IMR-90 (cell line): ENCODE measurements at regions not wholly inside any gene's neighbourhood (a gene's known extent, or its start where the extent isn't known, plus 50 kb on each side); places are given as distances from the start of the nearest gene placed in this dataset.

Source experiments
- ATAC-seq: fragments of 200-7000 bp; cut with Tn5 transposase; 2 replicates; pipeline ENCODE4 v1.9.1; 2020; ENCODE audit warnings: low read depth, mild to moderate bottlenecking, moderate library complexity
- BruUV-seq: library from RNA; stranded (reverse); fragments of 400-500 nt; replicated peaks from 2 replicates; lab custom pipeline; 2021; lab: Mats Ljungman, UMichigan
- CTCF ChIA-PET: fragments of 300-600 bp; formaldehyde crosslinking; extraction: SDS; loops from one replicate; lab custom pipeline; 2021; ENCODE audit warnings: antibody characterized with exemption; lab: Yijun Ruan, JAX
- POLR2A ChIA-PET: fragments of 300-600 bp; sonication (Branson Sonifier 250); formaldehyde crosslinking; loops from one replicate; lab custom pipeline; 2022; ENCODE audit warnings: antibody characterized with exemption; ENCODE audit not compliant: unreplicated experiment; lab: Charles Lee
- DNase-seq: peaks from one replicate; pipeline ENCODE4 v3.0.0; 2013
- H2AFZ ChIP-seq: replicated peaks from 2 replicates; pipeline ENCODE3; 2013; ENCODE audit warnings: low read length, mild to moderate bottlenecking; ENCODE audit not compliant: poor library complexity
- H2AK5ac ChIP-seq: 2 replicates; pipeline ENCODE4 v1.6.1; 2013; ENCODE audit warnings: low read depth, low read length, inconsistent platforms
- H2AK9ac ChIP-seq: replicated peaks from 2 replicates; pipeline ENCODE3; 2013; ENCODE audit warnings: mild to moderate bottlenecking, low read depth, low read length, moderate library complexity; ENCODE audit not compliant: poor library complexity
- H2BK120ac ChIP-seq: 2 replicates; pipeline ENCODE4 v1.6.1; 2013; ENCODE audit warnings: low read depth, low read length, inconsistent platforms
- H2BK15ac ChIP-seq: 3 replicates; pipeline ENCODE4 v1.6.1; 2013; ENCODE audit warnings: low read depth, low read length, inconsistent platforms
- H2BK20ac ChIP-seq: 2 replicates; pipeline ENCODE4 v1.6.1; 2013; ENCODE audit warnings: low read depth, mild to moderate bottlenecking, inconsistent platforms, low read length, moderate library complexity
- H2BK5ac ChIP-seq: 2 replicates; pipeline ENCODE4 v1.6.1; 2013; ENCODE audit warnings: mild to moderate bottlenecking, low read depth, low read length, inconsistent platforms; ENCODE audit not compliant: poor library complexity, severe bottlenecking
- H3K14ac ChIP-seq: replicated peaks from 2 replicates; pipeline ENCODE4 v1.6.1; 2013; ENCODE audit warnings: low read depth, low read length, inconsistent platforms
- H3K18ac ChIP-seq: 2 replicates; pipeline ENCODE4 v1.6.1; 2013; ENCODE audit warnings: low read depth, low read length, control low read depth
- H3K23ac ChIP-seq: 2 replicates; pipeline ENCODE4 v1.6.1; 2013; ENCODE audit warnings: low read depth, low read length, inconsistent platforms
- H3K27ac ChIP-seq: 2 replicates; pipeline ENCODE4 v1.5.1; 2013; ENCODE audit warnings: mild to moderate bottlenecking, control low read depth, low read length; ENCODE audit not compliant: insufficient read depth
- H3K27me3 ChIP-seq: 2 replicates; pipeline ENCODE4 v1.6.1; 2013; ENCODE audit warnings: low read length; ENCODE audit not compliant: control insufficient read depth, insufficient read depth
- H3K36me3 ChIP-seq: 2 replicates; pipeline ENCODE4 v1.6.1; 2013; ENCODE audit warnings: low read length, mixed read lengths; ENCODE audit not compliant: control insufficient read depth, insufficient read depth
- H3K4ac ChIP-seq: 2 replicates; pipeline ENCODE4 v1.6.1; 2013; ENCODE audit warnings: low read depth, low read length, inconsistent platforms
- H3K4me1 ChIP-seq: 2 replicates; pipeline ENCODE4 v1.6.1; 2013; ENCODE audit warnings: low read length, mixed read lengths; ENCODE audit not compliant: control insufficient read depth, insufficient read depth
- H3K4me2 ChIP-seq: 2 replicates; pipeline ENCODE4 v1.6.1; 2013; ENCODE audit warnings: low read depth, mild to moderate bottlenecking, control low read depth, low read length, moderate library complexity
- H3K4me3 ChIP-seq: 2 replicates; pipeline ENCODE4 v1.5.1; 2013; ENCODE audit warnings: low read depth, mild to moderate bottlenecking, control low read depth, low read length, moderate library complexity; ENCODE audit not compliant: insufficient read depth
- H3K56ac ChIP-seq: 2 replicates; pipeline ENCODE4 v1.6.1; 2013; ENCODE audit warnings: low read length, inconsistent platforms; ENCODE audit not compliant: insufficient read depth; ENCODE audit errors: extremely low read depth
- H3K79me1 ChIP-seq, 2 experiments: 2 replicates each; pipeline ENCODE4 v1.6.1; 2013; ENCODE audit warnings: low read length in 2 of 2, inconsistent platforms in 1 of 2, low read depth in 1 of 2
- H3K9ac ChIP-seq: 2 replicates; pipeline ENCODE4 v1.6.1; 2013; ENCODE audit warnings: low read depth, low read length, control low read depth
- H3K9me1 ChIP-seq: 2 replicates; pipeline ENCODE4 v1.6.1; 2013; ENCODE audit warnings: low read length, inconsistent platforms; ENCODE audit not compliant: insufficient read depth
- H3K9me3 ChIP-seq: 2 replicates; pipeline ENCODE4 v1.6.1; 2013; ENCODE audit warnings: low read length; ENCODE audit not compliant: control insufficient read depth, insufficient read depth
- H4K20me1 ChIP-seq: 2 replicates; pipeline ENCODE4 v1.6.1; 2013; ENCODE audit warnings: low read length, inconsistent platforms; ENCODE audit not compliant: insufficient read depth
- H4K5ac ChIP-seq: 2 replicates; pipeline ENCODE4 v1.6.1; 2013; ENCODE audit warnings: mild to moderate bottlenecking, low read depth, low read length, control low read depth
- H4K8ac ChIP-seq, 2 experiments: 2 replicates each; pipeline ENCODE4 v1.6.1; 2013; ENCODE audit warnings: low read depth in 2 of 2, low read length in 2 of 2, control low read depth in 1 of 2, inconsistent platforms in 1 of 2
- H4K91ac ChIP-seq: 2 replicates; pipeline ENCODE4 v1.6.1; 2013; ENCODE audit warnings: low read depth, low read length, inconsistent platforms; ENCODE audit not compliant: insufficient read depth
- CEBPB ChIP-seq: IDR thresholded peaks from 2 replicates; pipeline ENCODE4 v1.6.1; 2012; ENCODE audit warnings: low read depth, low read length, improper control_type of control experiment
- MAFK ChIP-seq: IDR thresholded peaks from 2 replicates; pipeline ENCODE4 v1.6.1; 2012; ENCODE audit warnings: low read depth, low read length, improper control_type of control experiment
- MAZ ChIP-seq: IDR thresholded peaks from 2 replicates; pipeline ENCODE4 v1.6.1; 2012; ENCODE audit warnings: low read depth, mild to moderate bottlenecking, low read length, improper control_type of control experiment, moderate library complexity, borderline replicate concordance
- MXI1 ChIP-seq: IDR thresholded peaks from 2 replicates; pipeline ENCODE4 v1.6.1; 2012; ENCODE audit warnings: low read depth, mild to moderate bottlenecking, low read length, moderate library complexity, borderline replicate concordance
- NFE2L2 ChIP-seq: fragments of 150-350 bp; IDR thresholded peaks from 2 replicates; pipeline ENCODE4 v1.6.1; 2016; ENCODE audit warnings: low read depth, mild to moderate bottlenecking, low read length
- POLR2A ChIP-seq: IDR thresholded peaks from 2 replicates; pipeline ENCODE4 v1.6.1; 2012; ENCODE audit warnings: mild to moderate bottlenecking, low read depth, low read length
- RAD21 ChIP-seq: IDR thresholded peaks from 2 replicates; pipeline ENCODE4 v1.6.1; 2012; ENCODE audit warnings: low read length, improper control_type of control experiment
- RCOR1 ChIP-seq: IDR thresholded peaks from 2 replicates; pipeline ENCODE4 v1.6.1; 2012; ENCODE audit warnings: mild to moderate bottlenecking, low read length, improper control_type of control experiment; ENCODE audit not compliant: insufficient replicate concordance
- RFX5 ChIP-seq: IDR thresholded peaks from 2 replicates; pipeline ENCODE4 v1.8.0; 2012; ENCODE audit warnings: low read depth, mild to moderate bottlenecking, low read length, moderate library complexity
- WGBS, 2 experiments: methylation state at CpG; one replicate each; pipeline versions ENCODE4 v1.1.5 to v1.1.7; 2013; ENCODE audit warnings: missing lambda C conversion rate in 2 of 2; ENCODE audit not compliant: insufficient read length in 1 of 2; ENCODE audit errors: extremely low coverage in 2 of 2; 5-methylcytosine and 5-hydroxymethylcytosine counted together
- dilution Hi-C: fragments of 300-500 bp; cut with HindIII; formaldehyde crosslinking; loops from one replicate; pipeline ENCODE4 v1.14.3; 2018; ENCODE audit warnings: low sequenced_read_pairs; ENCODE audit not compliant: unreplicated experiment
- in situ Hi-C: fragments of 300-500 bp; cut with MboI; formaldehyde crosslinking; loops from 3 replicates; pipeline ENCODE4 v1.14.3; 2019; ENCODE audit warnings: low sequenced_read_pairs, inconsistent platforms, mixed read lengths
- intact Hi-C: fragments of 100-400 bp; cut with micrococcal nuclease; formaldehyde crosslinking; loops from 2 replicates; pipeline ENCODE4 v1.10.0; 2022
- TF ChIP-seq, protein P1 (sequence below): conservative IDR thresholded peaks from 2 replicates; pipeline ENCODE4 v1.5.1; 2012; ENCODE audit warnings: mild to moderate bottlenecking, low read depth, low read length, improper control_type of control experiment

DNA sequence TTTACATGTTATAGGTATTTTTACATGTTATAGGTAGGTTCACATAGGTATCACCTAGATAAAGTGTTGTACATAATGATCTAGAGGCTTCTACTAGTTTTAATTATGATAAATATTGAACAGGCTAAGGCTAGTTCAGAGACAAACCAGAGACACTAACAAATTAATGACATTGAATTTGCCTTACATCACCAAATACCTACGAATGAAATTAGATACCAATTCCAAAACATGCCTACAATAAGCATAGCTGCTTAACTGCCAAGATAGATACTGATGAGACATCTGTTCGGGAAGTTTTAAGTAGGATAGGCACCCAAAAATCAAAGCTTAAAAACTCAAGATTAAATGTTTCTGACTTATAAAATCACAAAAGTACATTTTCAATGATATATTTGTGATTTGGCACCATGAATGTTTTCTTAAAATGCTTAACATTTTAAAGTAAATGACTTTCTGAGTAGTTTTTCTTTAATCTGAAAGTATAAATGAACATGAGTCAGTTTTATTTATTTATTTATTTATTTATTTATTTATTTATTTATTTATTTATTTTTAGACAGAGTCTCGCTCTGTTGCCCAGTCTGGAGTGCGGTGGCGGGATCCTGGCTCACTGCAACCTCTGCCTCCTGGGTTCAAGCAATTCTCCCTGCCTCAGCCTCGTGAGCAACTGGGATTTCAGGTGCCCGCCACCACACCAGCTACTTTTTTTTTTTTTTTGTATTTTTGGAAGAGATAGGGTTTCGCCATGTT lies 703.1 kb upstream of the ARRDC3 start:
- Histone ChIP-seq H3K4me1 (no peaks in the 10 kb centered on the region), H2BK120ac (no peak overlapping the region), H4K5ac (no peak overlapping the region), H2AK9ac (no peak overlapping the region), H3K4ac (no peak overlapping the region), H3K9me3 (no peaks in the 10 kb centered on the region), H3K4me3 (no peak overlapping the region), H3K4me2 (no peak overlapping the region), H3K56ac (no peak overlapping the region), H4K8ac (no peak overlapping the region), H2BK20ac (no peak overlapping the region), H2AK5ac (no peak overlapping the region), H4K91ac (no peak overlapping the region), H3K18ac (no peak overlapping the region), H2AFZ (no peak overlapping the region), H3K9me1 (no peaks in the 10 kb centered on the region), H4K20me1 (no peaks in the 10 kb centered on the region), H3K36me3 (no peaks in the 10 kb centered on the region), H2BK5ac (no peak overlapping the region), H3K79me1 (no peaks in the 10 kb centered on the region), H3K23ac (no peak overlapping the region), H2BK15ac (no peak overlapping the region), H3K27me3 (no peaks in the 10 kb centered on the region), H3K14ac (no peak overlapping the region), H3K9ac (no peak overlapping the region), H3K27ac (no peak overlapping the region)
- WGBS, 2 experiments, result no CpG with 5 or more reads among the region's 8 CpGs
- intact Hi-C loops, result no loop called here
- POLR2A ChIA-PET, result no interaction called here
- in situ Hi-C loops, result no loop called here
- dilution Hi-C loops, result no loop called here
- CTCF ChIA-PET, result no interaction called here
- BruUV-seq, result no TSS peak
- TF ChIP-seq MXI1 (no peak), MAZ (no peak), POLR2A (no peak), CEBPB (no peak), RFX5 (no peak), MAFK (no peak), RAD21 (no peak), NFE2L2 (no peak), RCOR1 (no peak)
- TF ChIP-seq, protein P1, sequence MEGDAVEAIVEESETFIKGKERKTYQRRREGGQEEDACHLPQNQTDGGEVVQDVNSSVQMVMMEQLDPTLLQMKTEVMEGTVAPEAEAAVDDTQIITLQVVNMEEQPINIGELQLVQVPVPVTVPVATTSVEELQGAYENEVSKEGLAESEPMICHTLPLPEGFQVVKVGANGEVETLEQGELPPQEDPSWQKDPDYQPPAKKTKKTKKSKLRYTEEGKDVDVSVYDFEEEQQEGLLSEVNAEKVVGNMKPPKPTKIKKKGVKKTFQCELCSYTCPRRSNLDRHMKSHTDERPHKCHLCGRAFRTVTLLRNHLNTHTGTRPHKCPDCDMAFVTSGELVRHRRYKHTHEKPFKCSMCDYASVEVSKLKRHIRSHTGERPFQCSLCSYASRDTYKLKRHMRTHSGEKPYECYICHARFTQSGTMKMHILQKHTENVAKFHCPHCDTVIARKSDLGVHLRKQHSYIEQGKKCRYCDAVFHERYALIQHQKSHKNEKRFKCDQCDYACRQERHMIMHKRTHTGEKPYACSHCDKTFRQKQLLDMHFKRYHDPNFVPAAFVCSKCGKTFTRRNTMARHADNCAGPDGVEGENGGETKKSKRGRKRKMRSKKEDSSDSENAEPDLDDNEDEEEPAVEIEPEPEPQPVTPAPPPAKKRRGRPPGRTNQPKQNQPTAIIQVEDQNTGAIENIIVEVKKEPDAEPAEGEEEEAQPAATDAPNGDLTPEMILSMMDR, result no peak
- no peak for DNase-seq
- ATAC-seq, result no peak
